HUES48 (cell line): ENCODE measurements at regions not wholly inside any gene's neighbourhood (a gene's known extent, or its start where the extent isn't known, plus 50 kb on each side); places are given as distances from the start of the nearest gene placed in this dataset.

Experiments
- H3K27ac ChIP-seq: one replicate; pipeline ENCODE4 v1.7.0; 2013; ENCODE audit warnings: low read depth, low read length, inconsistent platforms
- H3K27me3 ChIP-seq: 2 replicates; pipeline ENCODE4 v1.6.1; 2013; ENCODE audit warnings: mild to moderate bottlenecking, low read length; ENCODE audit not compliant: control insufficient read depth, insufficient read depth
- H3K36me3 ChIP-seq: 2 replicates; pipeline ENCODE4 v1.6.1; 2013; ENCODE audit warnings: low read length; ENCODE audit not compliant: control insufficient read depth, insufficient read depth
- H3K4me1 ChIP-seq: 2 replicates; pipeline ENCODE4 v1.6.1; 2013; ENCODE audit warnings: mild to moderate bottlenecking, low read length; ENCODE audit not compliant: control insufficient read depth, insufficient read depth
- H3K4me3 ChIP-seq: 2 replicates; pipeline ENCODE4 v1.5.1; 2013; ENCODE audit warnings: mild to moderate bottlenecking, low read depth, low read length
- H3K9ac ChIP-seq: 2 replicates; pipeline ENCODE4 v1.6.1; 2013; ENCODE audit warnings: mild to moderate bottlenecking, low read depth, low read length, moderate library complexity
- H3K9me3 ChIP-seq: 2 replicates; pipeline ENCODE4 v1.6.1; 2013; ENCODE audit warnings: low read length; ENCODE audit not compliant: control insufficient read depth, insufficient read depth

DNA sequence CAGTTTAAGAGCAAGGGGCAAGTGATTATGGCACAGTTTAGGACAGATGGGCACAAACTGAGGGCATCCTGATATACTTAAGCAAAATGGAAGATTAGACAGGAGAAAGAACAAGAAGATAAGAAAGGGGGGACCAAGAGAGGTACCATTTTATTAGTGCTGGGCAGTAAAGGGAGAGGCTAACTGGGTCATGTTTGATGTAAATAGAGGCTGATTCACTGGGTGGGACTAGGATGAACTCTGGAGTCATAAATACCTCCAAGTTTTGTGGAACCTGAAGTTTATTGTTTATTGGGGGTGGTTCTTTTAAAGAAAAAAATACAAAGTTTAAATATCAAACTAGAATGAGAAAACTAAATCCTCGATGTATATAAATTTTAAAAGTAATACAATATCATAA lies 1067.2 kb upstream of the GYPC start:
- no peak overlapping the region for H3K4me3 ChIP-seq
- no peak overlapping the region for H3K9ac ChIP-seq
- H3K9me3 ChIP-seq: no peaks in the 10 kb centered on the region; the same call in 1 of the 2 replicates

DNA sequence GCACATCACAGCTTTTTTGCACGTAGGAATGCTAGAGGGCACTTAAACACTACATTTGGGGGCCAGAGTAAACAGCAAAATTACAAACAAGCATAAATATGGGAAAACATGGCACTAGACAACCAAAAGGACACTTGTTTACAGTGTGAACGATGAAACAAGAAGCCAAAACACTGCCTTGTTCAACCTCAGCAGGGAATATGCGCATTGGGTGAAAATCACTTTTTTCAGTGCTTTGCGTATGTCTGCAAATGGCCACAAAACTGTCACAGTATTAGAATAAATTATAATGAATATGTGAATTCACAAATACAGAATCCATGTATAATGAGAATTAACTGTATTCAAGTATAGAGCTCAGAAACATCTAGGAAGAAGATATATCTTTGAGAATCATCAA lies 1064.0 kb upstream of the GYPC start:
- Histone ChIP-seq H3K27ac (no peak overlapping the region), H3K4me3 (no peak overlapping the region), H3K27me3 (no peaks in the 10 kb centered on the region), H3K4me1 (peaks cover 8% of the 10 kb centered on the region), H3K36me3 (no peaks in the 10 kb centered on the region), H3K9ac (no peak overlapping the region; the same call in 1 of the 2 replicates), H3K9me3 (no peaks in the 10 kb centered on the region)

More for the DNA sequence above, 1067.2 kb upstream of the GYPC start:
- H3K36me3 ChIP-seq: no peaks in the 10 kb centered on the region
- peaks cover 8% of the 10 kb centered on the region for H3K4me1 ChIP-seq
- no peak overlapping the region for H3K27ac ChIP-seq
- H3K27me3 ChIP-seq: no peaks in the 10 kb centered on the region

DNA sequence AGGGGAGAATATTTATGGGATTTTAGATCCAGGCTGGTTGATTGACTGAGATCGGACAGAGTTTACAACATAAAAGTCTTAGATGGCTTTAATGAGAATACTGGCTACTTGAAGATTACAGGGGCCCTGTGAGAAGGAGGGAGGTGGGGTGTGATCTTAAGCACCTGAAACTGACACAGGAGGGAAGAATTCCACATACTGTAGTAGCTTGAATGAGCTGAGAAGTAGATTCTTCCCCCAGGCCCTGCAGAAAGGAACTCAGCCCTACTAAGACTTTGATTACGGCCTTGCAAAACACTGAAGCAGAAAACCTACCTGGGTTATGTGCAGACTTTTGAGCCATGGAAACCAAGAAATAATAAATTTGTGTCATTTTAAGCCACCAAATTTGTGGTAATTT lies 1062.9 kb upstream of the GYPC start:
- no peaks in the 10 kb centered on the region for H3K9me3 ChIP-seq
- H3K4me1 ChIP-seq: peaks cover 8% of the 10 kb centered on the region
- no peaks in the 10 kb centered on the region for H3K36me3 ChIP-seq
- no peak overlapping the region for H3K4me3 ChIP-seq
- H3K9ac ChIP-seq: no peak overlapping the region
- no peak overlapping the region for H3K27ac ChIP-seq
- H3K27me3 ChIP-seq: no peaks in the 10 kb centered on the region

- H3K9ac ChIP-seq: no peak overlapping the region
- H3K4me1 ChIP-seq: peaks cover 7% of the 10 kb centered on the region
- no peaks in the 10 kb centered on the region for H3K9me3 ChIP-seq
- no peaks in the 10 kb centered on the region for H3K36me3 ChIP-seq
- no peak overlapping the region for H3K27ac ChIP-seq
- no peak overlapping the region for H3K4me3 ChIP-seq
- no peaks in the 10 kb centered on the region for H3K27me3 ChIP-seq
Observed at GRCh38 chr2:125596612-125597011, 1059.3 kb upstream of the GYPC start.

DNA sequence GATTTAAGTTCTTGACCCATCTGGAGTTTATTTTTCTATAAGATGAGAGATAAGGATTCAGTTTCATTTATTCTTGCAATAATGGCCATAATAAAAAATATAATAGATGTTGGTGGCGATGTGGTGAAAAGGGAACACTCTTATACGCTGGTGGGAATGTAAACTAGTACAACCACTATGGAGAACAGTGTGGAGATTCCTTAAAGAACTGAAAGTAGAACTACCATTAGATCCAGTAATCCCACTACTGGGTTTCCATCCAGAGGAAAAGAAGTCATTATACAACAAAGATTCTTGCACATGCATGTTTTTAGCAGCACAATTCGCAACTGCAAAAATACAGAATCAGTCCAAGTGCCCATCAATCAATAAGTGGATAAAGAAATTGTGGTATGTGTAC lies 1040.5 kb upstream of the GYPC start:
- Histone ChIP-seq H3K27me3 (no peaks in the 10 kb centered on the region), H3K4me3 (no peak overlapping the region), H3K27ac (no peak overlapping the region), H3K9me3 (no peaks in the 10 kb centered on the region), H3K4me1 (no peaks in the 10 kb centered on the region), H3K9ac (no peak overlapping the region), H3K36me3 (no peaks in the 10 kb centered on the region)

DNA sequence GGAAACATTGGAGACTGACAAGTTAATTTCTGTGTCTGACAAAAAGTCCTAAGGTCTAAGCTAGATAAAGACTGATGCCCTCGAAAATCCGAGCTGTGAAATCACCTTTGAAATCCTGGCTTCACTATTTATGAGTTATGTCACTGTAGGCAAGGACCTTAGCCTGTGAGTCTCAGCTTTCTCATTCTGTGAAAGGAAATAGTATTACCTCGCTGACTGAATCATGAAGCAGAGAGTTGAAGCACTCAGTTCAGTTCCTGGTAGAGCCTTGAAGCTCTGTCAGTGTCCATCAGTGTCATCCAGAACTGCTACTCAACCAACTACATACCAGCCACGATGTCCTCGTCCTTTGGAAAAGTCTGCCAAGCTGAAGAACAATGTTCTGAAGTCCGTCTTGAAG lies 1025.6 kb upstream of the GYPC start:
- no peaks in the 10 kb centered on the region for H3K27me3 ChIP-seq
- no peak overlapping the region for H3K9ac ChIP-seq
- H3K27ac ChIP-seq: no peak overlapping the region
- H3K9me3 ChIP-seq: no peaks in the 10 kb centered on the region
- H3K36me3 ChIP-seq: no peaks in the 10 kb centered on the region
- H3K4me1 ChIP-seq: no peaks in the 10 kb centered on the region
- no peak overlapping the region for H3K4me3 ChIP-seq

DNA sequence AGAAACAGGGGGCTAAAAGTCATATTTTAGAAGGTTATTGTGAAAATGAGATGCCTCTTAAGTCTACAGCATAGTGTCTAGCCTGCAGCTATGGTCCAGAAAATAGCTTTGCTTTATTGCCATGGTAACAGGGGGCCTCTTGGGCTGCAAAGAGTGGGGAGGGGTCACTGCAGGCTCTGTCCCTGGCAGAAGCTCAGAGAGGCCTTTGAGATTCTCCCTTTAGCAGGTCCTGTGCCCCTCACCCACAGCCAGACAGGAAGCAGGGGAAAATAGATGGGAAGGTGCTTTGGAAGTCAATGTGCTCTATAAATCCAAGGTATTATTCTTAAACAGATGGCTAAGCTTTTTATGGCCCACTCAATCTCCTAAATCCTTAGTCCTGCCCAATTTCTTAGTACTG lies 1021.3 kb upstream of the GYPC start:
- Histone ChIP-seq H3K4me3 (no peak overlapping the region), H3K27ac (no peak overlapping the region), H3K9ac (no peak overlapping the region), H3K36me3 (no peaks in the 10 kb centered on the region), H3K9me3 (no peaks in the 10 kb centered on the region), H3K4me1 (no peaks in the 10 kb centered on the region), H3K27me3 (no peaks in the 10 kb centered on the region)

DNA sequence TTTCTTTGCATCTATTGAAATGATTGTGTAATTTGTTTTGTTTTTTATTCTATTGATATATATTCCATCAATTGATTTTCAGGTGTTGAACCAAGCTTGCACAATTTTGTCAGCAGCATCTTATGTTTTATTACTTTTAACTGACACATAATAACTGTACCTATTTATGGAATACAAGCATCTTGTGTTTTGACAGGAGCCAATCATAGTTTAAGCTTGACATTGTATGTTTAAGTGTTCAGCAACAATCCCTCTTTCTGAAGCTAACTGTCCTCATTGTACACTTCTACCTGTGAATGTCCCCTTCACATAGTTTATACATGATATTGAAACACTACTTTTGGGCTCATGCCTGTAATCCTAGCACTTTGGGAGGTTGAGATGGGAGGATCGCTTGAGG lies 1017.6 kb upstream of the GYPC start:
- Histone ChIP-seq H3K27ac (no peak overlapping the region), H3K4me1 (no peaks in the 10 kb centered on the region), H3K9ac (no peak overlapping the region), H3K9me3 (no peaks in the 10 kb centered on the region), H3K27me3 (no peaks in the 10 kb centered on the region), H3K4me3 (no peak overlapping the region), H3K36me3 (no peaks in the 10 kb centered on the region)

GRCh38 chr2:125642032-125642431 lies 1013.9 kb upstream of the GYPC start:
- no peaks in the 10 kb centered on the region for H3K9me3 ChIP-seq
- H3K4me3 ChIP-seq: no peak overlapping the region
- H3K27me3 ChIP-seq: no peaks in the 10 kb centered on the region
- no peak overlapping the region for H3K9ac ChIP-seq
- H3K4me1 ChIP-seq: no peaks in the 10 kb centered on the region
- H3K27ac ChIP-seq: no peak overlapping the region
- no peaks in the 10 kb centered on the region for H3K36me3 ChIP-seq

- Histone ChIP-seq H3K27me3 (no peaks in the 10 kb centered on the region), H3K4me1 (no peaks in the 10 kb centered on the region), H3K27ac (no peak overlapping the region), H3K9me3 (no peaks in the 10 kb centered on the region), H3K4me3 (no peak overlapping the region), H3K9ac (no peak overlapping the region), H3K36me3 (no peaks in the 10 kb centered on the region)
Observed at GRCh38 chr2:125643128-125643527, 1012.8 kb upstream of the GYPC start.

DNA sequence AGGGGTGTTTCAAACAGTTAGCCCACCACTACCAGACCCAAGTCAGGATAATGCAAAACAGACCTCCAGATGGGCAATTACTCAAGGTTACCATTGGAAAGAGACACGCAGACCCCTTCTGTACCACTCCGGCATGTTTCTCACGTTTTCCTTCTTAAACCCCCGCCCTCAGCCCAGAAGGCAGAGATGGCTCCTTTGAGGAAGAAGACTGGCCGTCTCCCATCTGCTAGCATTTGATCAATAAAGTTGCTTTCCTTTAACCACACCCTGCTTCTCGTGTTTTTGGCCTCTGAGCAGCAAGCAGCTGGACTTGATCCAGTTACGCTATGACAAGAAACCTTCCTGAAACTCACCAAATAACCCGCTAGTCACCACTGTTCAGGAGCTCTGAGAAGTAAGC lies 1012.4 kb upstream of the GYPC start:
- Histone ChIP-seq H3K27me3 (no peaks in the 10 kb centered on the region), H3K27ac (no peak overlapping the region), H3K9me3 (no peaks in the 10 kb centered on the region), H3K36me3 (no peaks in the 10 kb centered on the region), H3K4me3 (no peak overlapping the region), H3K9ac (no peak overlapping the region), H3K4me1 (no peaks in the 10 kb centered on the region)

GRCh38 chr2:125644257-125644656 lies 1011.7 kb upstream of the GYPC start:
- Histone ChIP-seq H3K27ac (no peak overlapping the region), H3K4me1 (no peaks in the 10 kb centered on the region), H3K27me3 (no peaks in the 10 kb centered on the region), H3K36me3 (no peaks in the 10 kb centered on the region), H3K9ac (no peak overlapping the region), H3K4me3 (no peak overlapping the region), H3K9me3 (no peaks in the 10 kb centered on the region)
